ENCODE measurements at regions not wholly inside any gene's neighbourhood (a gene's known extent, or its start where the extent isn't known, plus 50 kb on each side); places are given as distances from the start of the nearest gene placed in this dataset.

DNA sequence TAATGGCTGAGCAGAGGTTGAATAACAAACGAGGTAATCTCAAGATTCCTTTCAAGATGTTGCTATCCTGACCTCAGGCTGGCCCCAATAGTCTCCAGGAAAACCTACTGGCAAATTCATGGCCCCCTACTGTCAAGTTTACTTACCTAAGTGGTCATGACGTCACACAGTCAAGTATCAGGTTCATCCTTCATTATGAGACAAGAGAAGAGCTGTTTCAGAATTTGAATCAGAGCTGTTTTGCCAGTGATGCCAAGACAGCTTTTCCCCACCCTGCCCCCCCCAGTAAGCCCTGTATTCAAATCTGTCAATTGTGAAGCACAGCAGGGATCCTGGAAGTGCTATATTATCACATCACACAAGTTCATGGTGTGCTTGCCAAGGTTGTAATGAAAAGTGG is 509.6 kb downstream of the NOVA1 start:
- TF ChIP-seq MAZ (IDR thresholded peaks at IDR 0.05; ENCODE audit: borderline replicate concordance, low read depth, low read length) (no peak), ZSCAN20 (CRISPR knock-in tag; IDR thresholded peaks at IDR 0.05) (no peak), BHLHE40 (IDR thresholded peaks at IDR 0.05; ENCODE audit: low read depth, low read length) (no peak), FOSL2 (IDR thresholded peaks at IDR 0.05) (no peak), FOSL2 (CRISPR knock-in tag; IDR thresholded peaks at IDR 0.05) (no peak), TP53 (CRISPR knock-in tag; IDR thresholded peaks at IDR 0.05) (no peak), ZFP36 (IDR thresholded peaks at IDR 0.05; ENCODE audit: borderline replicate concordance, partially characterized antibody) (no peak), RCOR1 (IDR thresholded peaks at IDR 0.05; ENCODE audit: low read depth, low read length) (no peak), HOXB5 (CRISPR knock-in tag; IDR thresholded peaks at IDR 0.05) (no peak)
- TF ChIP-seq, protein P1, sequence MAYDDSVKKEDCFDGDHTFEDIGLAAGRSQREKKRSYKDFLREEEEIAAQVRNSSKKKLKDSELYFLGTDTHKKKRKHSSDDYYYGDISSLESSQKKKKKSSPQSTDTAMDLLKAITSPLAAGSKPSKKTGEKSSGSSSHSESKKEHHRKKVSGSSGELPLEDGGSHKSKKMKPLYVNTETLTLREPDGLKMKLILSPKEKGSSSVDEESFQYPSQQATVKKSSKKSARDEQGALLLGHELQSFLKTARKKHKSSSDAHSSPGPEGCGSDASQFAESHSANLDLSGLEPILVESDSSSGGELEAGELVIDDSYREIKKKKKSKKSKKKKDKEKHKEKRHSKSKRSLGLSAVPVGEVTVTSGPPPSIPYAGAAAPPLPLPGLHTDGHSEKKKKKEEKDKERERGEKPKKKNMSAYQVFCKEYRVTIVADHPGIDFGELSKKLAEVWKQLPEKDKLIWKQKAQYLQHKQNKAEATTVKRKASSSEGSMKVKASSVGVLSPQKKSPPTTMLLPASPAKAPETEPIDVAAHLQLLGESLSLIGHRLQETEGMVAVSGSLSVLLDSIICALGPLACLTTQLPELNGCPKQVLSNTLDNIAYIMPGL (CRISPR knock-in tag; IDR thresholded peaks at IDR 0.05; ENCODE audit: borderline replicate concordance) = no peak
- 2% methylated on average over 2 of the region's 2 CpGs for WGBS (ENCODE audit: missing lambda C conversion rate)
- ChIA-PET POLR2A (no interaction called here), CTCF (no interaction called here)
- no peaks in the 10 kb centered on the region for H3K4me1 ChIP-seq
- DNase-seq (ENCODE audit: low read depth in 1 of 2, low spot score in 1 of 2) (no peak), FAIRE-seq (no peak), ATAC-seq (no peak)
- no peak overlapping the region for H3K4me2 ChIP-seq
- H3K27ac ChIP-seq = no peak overlapping the region
- no peaks in the 10 kb centered on the region; the same call in 2 of the 3 replicates for H3K9me3 ChIP-seq
- H3K4me3 ChIP-seq = no peak overlapping the region

DNA sequence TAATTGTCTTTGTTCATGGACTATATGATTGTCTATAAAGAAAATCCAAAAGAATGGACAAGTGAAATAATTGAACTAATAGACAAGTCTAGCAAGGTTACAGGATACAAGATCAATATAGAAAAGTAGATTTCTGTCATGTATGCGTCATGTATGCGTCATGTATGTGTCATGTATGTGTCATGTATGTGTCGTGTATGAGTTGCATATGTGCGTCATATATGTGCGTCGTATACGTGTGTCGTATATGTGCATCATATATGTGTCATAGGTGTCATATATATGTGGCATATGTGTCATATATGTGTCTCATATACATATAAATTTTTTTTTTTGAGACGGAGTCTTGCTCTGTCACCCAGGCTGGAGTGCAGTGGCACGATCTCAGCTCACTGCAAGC is 516.8 kb downstream of the NOVA1 start:
- FAIRE-seq (no peak), ATAC-seq (no peak), DNase-seq (ENCODE audit: low read depth in 1 of 2, low spot score in 1 of 2) (no peak)
- Histone ChIP-seq H3K4me3 (no peak overlapping the region), H3K9me3 (no peaks in the 10 kb centered on the region; the same call in 2 of the 3 replicates), H3K4me2 (no peak overlapping the region), H3K27ac (no peak overlapping the region), H3K4me1 (no peaks in the 10 kb centered on the region)
- WGBS (ENCODE audit: missing lambda C conversion rate) = 50% methylated on average over 10 of the region's 10 CpGs
- ChIA-PET POLR2A (no interaction called here), CTCF (no interaction called here)
- TF ChIP-seq, protein P2, sequence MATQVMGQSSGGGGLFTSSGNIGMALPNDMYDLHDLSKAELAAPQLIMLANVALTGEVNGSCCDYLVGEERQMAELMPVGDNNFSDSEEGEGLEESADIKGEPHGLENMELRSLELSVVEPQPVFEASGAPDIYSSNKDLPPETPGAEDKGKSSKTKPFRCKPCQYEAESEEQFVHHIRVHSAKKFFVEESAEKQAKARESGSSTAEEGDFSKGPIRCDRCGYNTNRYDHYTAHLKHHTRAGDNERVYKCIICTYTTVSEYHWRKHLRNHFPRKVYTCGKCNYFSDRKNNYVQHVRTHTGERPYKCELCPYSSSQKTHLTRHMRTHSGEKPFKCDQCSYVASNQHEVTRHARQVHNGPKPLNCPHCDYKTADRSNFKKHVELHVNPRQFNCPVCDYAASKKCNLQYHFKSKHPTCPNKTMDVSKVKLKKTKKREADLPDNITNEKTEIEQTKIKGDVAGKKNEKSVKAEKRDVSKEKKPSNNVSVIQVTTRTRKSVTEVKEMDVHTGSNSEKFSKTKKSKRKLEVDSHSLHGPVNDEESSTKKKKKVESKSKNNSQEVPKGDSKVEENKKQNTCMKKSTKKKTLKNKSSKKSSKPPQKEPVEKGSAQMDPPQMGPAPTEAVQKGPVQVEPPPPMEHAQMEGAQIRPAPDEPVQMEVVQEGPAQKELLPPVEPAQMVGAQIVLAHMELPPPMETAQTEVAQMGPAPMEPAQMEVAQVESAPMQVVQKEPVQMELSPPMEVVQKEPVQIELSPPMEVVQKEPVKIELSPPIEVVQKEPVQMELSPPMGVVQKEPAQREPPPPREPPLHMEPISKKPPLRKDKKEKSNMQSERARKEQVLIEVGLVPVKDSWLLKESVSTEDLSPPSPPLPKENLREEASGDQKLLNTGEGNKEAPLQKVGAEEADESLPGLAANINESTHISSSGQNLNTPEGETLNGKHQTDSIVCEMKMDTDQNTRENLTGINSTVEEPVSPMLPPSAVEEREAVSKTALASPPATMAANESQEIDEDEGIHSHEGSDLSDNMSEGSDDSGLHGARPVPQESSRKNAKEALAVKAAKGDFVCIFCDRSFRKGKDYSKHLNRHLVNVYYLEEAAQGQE (IDR thresholded peaks at IDR 0.05) = no peak
- TF ChIP-seq, protein P3, sequence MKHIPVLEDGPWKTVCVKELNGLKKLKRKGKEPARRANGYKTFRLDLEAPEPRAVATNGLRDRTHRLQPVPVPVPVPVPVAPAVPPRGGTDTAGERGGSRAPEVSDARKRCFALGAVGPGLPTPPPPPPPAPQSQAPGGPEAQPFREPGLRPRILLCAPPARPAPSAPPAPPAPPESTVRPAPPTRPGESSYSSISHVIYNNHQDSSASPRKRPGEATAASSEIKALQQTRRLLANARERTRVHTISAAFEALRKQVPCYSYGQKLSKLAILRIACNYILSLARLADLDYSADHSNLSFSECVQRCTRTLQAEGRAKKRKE (CRISPR knock-in tag; IDR thresholded peaks at IDR 0.05; ENCODE audit: low read depth) = no peak
- no peak for TF ChIP-seq RNF2 (IDR thresholded peaks at IDR 0.05; ENCODE audit: borderline replicate concordance, low read depth)
- TF ChIP-seq NR3C1 (IDR thresholded peaks at IDR 0.05) = no peak
- TF ChIP-seq ZFP36 (IDR thresholded peaks at IDR 0.05; ENCODE audit: borderline replicate concordance, partially characterized antibody) = no peak
- TF ChIP-seq ZC3H11A (IDR thresholded peaks at IDR 0.05) = no peak
- no peak for TF ChIP-seq RARB (CRISPR knock-in tag; IDR thresholded peaks at IDR 0.05)
- no peak for TF ChIP-seq FOSB (CRISPR knock-in tag; IDR thresholded peaks at IDR 0.05)
- TF ChIP-seq KDM5A (IDR thresholded peaks at IDR 0.05) = no peak
- no peak for TF ChIP-seq TFCP2L1 (CRISPR knock-in tag; IDR thresholded peaks at IDR 0.05)
- TF ChIP-seq HOXB5 (CRISPR knock-in tag; IDR thresholded peaks at IDR 0.05) = no peak
- no peak for TF ChIP-seq CHD4 (IDR thresholded peaks at IDR 0.05; ENCODE audit: borderline replicate concordance)
- TF ChIP-seq, protein P4, sequence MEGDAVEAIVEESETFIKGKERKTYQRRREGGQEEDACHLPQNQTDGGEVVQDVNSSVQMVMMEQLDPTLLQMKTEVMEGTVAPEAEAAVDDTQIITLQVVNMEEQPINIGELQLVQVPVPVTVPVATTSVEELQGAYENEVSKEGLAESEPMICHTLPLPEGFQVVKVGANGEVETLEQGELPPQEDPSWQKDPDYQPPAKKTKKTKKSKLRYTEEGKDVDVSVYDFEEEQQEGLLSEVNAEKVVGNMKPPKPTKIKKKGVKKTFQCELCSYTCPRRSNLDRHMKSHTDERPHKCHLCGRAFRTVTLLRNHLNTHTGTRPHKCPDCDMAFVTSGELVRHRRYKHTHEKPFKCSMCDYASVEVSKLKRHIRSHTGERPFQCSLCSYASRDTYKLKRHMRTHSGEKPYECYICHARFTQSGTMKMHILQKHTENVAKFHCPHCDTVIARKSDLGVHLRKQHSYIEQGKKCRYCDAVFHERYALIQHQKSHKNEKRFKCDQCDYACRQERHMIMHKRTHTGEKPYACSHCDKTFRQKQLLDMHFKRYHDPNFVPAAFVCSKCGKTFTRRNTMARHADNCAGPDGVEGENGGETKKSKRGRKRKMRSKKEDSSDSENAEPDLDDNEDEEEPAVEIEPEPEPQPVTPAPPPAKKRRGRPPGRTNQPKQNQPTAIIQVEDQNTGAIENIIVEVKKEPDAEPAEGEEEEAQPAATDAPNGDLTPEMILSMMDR (IDR thresholded peaks at IDR 0.05) = no peak
- no peak for TF ChIP-seq ZNF302 (CRISPR knock-in tag; IDR thresholded peaks at IDR 0.05)
- no peak for TF ChIP-seq CHD2 (IDR thresholded peaks at IDR 0.05; ENCODE audit: low read length, partially characterized antibody)

Data from A549 (cell line).